ENCODE measurements at regions not wholly inside any gene's neighbourhood (a gene's known extent, or its start where the extent isn't known, plus 50 kb on each side); places are given as distances from the start of the nearest gene placed in this dataset.

- Histone ChIP-seq H3K36me3 (ENCODE audit: insufficient read depth, low read length) (no peaks in the 10 kb centered on the region), H4K20me1 (ENCODE audit: insufficient read depth, low read length, poor library complexity, severe bottlenecking) (no peaks in the 10 kb centered on the region), H3K4me1 (ENCODE audit: insufficient read depth, low read length, poor library complexity, severe bottlenecking) (no peaks in the 10 kb centered on the region), H3K4me2 (ENCODE audit: low read depth, low read length, poor library complexity, severe bottlenecking) (no peak overlapping the region), H3K9me3 (ENCODE audit: insufficient read depth, low read depth, low read length) (no peaks in the 10 kb centered on the region), H3K4me3 (ENCODE audit: low read length, poor library complexity, severe bottlenecking) (no peak overlapping the region), H3K79me2 (ENCODE audit: insufficient read depth, low read length) (no peaks in the 10 kb centered on the region), H2AFZ (ENCODE audit: low read length) (no peak overlapping the region), H3K27me3 (ENCODE audit: insufficient read depth, low read length, poor library complexity, severe bottlenecking) (no peaks in the 10 kb centered on the region), H3K9ac (ENCODE audit: low read depth, low read length, poor library complexity, severe bottlenecking) (no peak overlapping the region), H3K9me2 (replicated peaks; ENCODE audit: low read depth, low read length) (no peaks in the 10 kb centered on the region), H3F3A (ENCODE audit: low read depth) (no peaks in the 10 kb centered on the region)
- no peak for TF ChIP-seq EZH2phosphoT487 (IDR thresholded peaks at IDR 0.05; ENCODE audit: borderline replicate concordance)
- TF ChIP-seq CTCF (conservative IDR thresholded peaks at IDR 0.05; ENCODE audit: low read length), result no peak
Measured at GRCh38 chr14:51321036-51321435, 81.0 kb downstream of the TMX1 start.

- H3K79me2 ChIP-seq (ENCODE audit: insufficient read depth, low read length), result no peaks in the 10 kb centered on the region
- H3K9me2 ChIP-seq (replicated peaks; ENCODE audit: low read depth, low read length), result no peaks in the 10 kb centered on the region
- H3K9ac ChIP-seq (ENCODE audit: low read depth, low read length, poor library complexity, severe bottlenecking), result no peak overlapping the region
- no peak overlapping the region for H3K4me3 ChIP-seq (ENCODE audit: low read length, poor library complexity, severe bottlenecking)
- no peaks in the 10 kb centered on the region for H3K4me1 ChIP-seq (ENCODE audit: insufficient read depth, low read length, poor library complexity, severe bottlenecking)
- TF ChIP-seq EZH2phosphoT487 (IDR thresholded peaks at IDR 0.05; ENCODE audit: borderline replicate concordance) (no peak), CTCF (conservative IDR thresholded peaks at IDR 0.05; ENCODE audit: low read length) (no peak)
- H3K4me2 ChIP-seq (ENCODE audit: low read depth, low read length, poor library complexity, severe bottlenecking), result no peak overlapping the region
- no peaks in the 10 kb centered on the region for H3K27me3 ChIP-seq (ENCODE audit: insufficient read depth, low read length, poor library complexity, severe bottlenecking)
- no peak overlapping the region for H2AFZ ChIP-seq (ENCODE audit: low read length)
- H4K20me1 ChIP-seq (ENCODE audit: insufficient read depth, low read length, poor library complexity, severe bottlenecking), result no peaks in the 10 kb centered on the region
- no peaks in the 10 kb centered on the region for H3F3A ChIP-seq (ENCODE audit: low read depth)
- H3K9me3 ChIP-seq (ENCODE audit: insufficient read depth, low read depth, low read length), result no peaks in the 10 kb centered on the region
- no peaks in the 10 kb centered on the region for H3K36me3 ChIP-seq (ENCODE audit: insufficient read depth, low read length)
Measured at GRCh38 chr14:51323492-51323891, 83.4 kb downstream of the TMX1 start.

- Histone ChIP-seq H4K20me1 (ENCODE audit: insufficient read depth, low read length, poor library complexity, severe bottlenecking) (no peaks in the 10 kb centered on the region), H3K36me3 (ENCODE audit: insufficient read depth, low read length) (no peaks in the 10 kb centered on the region), H3K4me1 (ENCODE audit: insufficient read depth, low read length, poor library complexity, severe bottlenecking) (no peaks in the 10 kb centered on the region), H3F3A (ENCODE audit: low read depth) (no peaks in the 10 kb centered on the region), H3K4me3 (ENCODE audit: low read length, poor library complexity, severe bottlenecking) (no peak overlapping the region), H3K9me2 (replicated peaks; ENCODE audit: low read depth, low read length) (no peaks in the 10 kb centered on the region), H3K79me2 (ENCODE audit: insufficient read depth, low read length) (no peaks in the 10 kb centered on the region), H3K27me3 (ENCODE audit: insufficient read depth, low read length, poor library complexity, severe bottlenecking) (no peaks in the 10 kb centered on the region), H2AFZ (ENCODE audit: low read length) (no peak overlapping the region), H3K9me3 (ENCODE audit: insufficient read depth, low read depth, low read length) (no peaks in the 10 kb centered on the region), H3K9ac (ENCODE audit: low read depth, low read length, poor library complexity, severe bottlenecking) (no peak overlapping the region), H3K4me2 (ENCODE audit: low read depth, low read length, poor library complexity, severe bottlenecking) (no peak overlapping the region)
- TF ChIP-seq EZH2phosphoT487 (IDR thresholded peaks at IDR 0.05; ENCODE audit: borderline replicate concordance), result no peak
- TF ChIP-seq CTCF (conservative IDR thresholded peaks at IDR 0.05; ENCODE audit: low read length), result no peak
Measured at GRCh38 chr14:51327376-51327775, 87.3 kb downstream of the TMX1 start.
